Testis (tissue), 2 donors: ENCODE measurements at regions not wholly inside any gene's neighbourhood (a gene's known extent, or its start where the extent isn't known, plus 50 kb on each side); places are given as distances from the start of the nearest gene placed in this dataset.

Experiments
- POLR2A ChIP-seq: fragments of 450-650 bp; IDR thresholded peaks from one replicate; pipeline ENCODE4 v1.6.1; 2017; ENCODE audit warnings: antibody characterized with exemption, mild to moderate bottlenecking, moderate library complexity
- TF ChIP-seq, protein P1 (sequence below), 3 experiments: fragments of 450-650 bp in 2 of 3; fragments of 200-600 bp in 1 of 3; sonication (generic) in 1 of 3; IDR thresholded peaks; one replicate each; pipeline ENCODE4 v1.5.1; 2016 to 2019; ENCODE audit warnings: antibody characterized with exemption in 3 of 3, mild to moderate bottlenecking in 2 of 3, moderate library complexity in 1 of 3

DNA sequence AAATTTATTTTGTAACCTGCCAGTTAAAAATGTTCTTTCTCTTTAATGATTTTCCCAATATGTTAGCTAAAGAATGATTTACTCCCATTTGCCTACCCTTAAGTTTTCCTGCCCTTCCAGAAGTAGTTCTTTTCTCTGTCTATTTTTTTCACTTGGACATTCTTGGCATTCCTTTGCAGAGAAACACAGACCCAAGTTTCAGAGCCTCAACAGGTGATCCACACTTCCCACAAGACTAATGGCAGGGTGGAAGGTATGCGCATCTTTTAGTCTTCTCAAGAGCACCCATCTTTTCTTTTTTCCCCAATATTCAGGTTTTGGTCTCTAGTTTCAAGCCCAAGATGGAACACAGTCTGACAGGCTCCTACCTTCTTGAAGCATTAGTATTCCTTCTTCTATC, 420.7 kb downstream of the ADAMTS20 start:
- TF ChIP-seq, protein P1, sequence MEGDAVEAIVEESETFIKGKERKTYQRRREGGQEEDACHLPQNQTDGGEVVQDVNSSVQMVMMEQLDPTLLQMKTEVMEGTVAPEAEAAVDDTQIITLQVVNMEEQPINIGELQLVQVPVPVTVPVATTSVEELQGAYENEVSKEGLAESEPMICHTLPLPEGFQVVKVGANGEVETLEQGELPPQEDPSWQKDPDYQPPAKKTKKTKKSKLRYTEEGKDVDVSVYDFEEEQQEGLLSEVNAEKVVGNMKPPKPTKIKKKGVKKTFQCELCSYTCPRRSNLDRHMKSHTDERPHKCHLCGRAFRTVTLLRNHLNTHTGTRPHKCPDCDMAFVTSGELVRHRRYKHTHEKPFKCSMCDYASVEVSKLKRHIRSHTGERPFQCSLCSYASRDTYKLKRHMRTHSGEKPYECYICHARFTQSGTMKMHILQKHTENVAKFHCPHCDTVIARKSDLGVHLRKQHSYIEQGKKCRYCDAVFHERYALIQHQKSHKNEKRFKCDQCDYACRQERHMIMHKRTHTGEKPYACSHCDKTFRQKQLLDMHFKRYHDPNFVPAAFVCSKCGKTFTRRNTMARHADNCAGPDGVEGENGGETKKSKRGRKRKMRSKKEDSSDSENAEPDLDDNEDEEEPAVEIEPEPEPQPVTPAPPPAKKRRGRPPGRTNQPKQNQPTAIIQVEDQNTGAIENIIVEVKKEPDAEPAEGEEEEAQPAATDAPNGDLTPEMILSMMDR (IDR thresholded peaks at IDR 0.05): no peak
- TF ChIP-seq POLR2A: no peak
